ENCODE measurements at regions not wholly inside any gene's neighbourhood (a gene's known extent, or its start where the extent isn't known, plus 50 kb on each side); places are given as distances from the start of the nearest gene placed in this dataset.
"Not testable (repeated sequence)": the region's sequence is repeated elsewhere in the genome, so short reads cannot be mapped to it uniquely, and the experiment has no call there.

DNA sequence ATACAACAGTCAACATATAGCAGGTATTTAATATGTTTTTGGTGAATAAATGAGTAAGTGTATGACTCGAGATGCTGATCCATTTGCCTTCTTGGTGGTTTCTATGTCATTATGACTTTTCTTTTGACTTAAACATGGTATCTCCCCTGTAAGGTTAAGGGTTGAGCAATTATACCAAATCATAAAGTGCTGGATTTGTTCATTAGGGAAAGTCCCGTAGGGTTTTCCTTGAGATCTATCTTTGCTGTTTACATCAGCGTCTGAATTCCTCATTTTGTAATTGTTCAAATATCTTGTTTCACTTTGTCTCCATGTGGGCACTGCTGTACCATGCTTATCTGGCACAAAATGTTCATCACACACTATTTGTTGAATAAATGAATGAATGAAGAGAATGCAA lies 562.6 kb downstream of the EDEM1 start:
- DNase-seq (ENCODE audit: low read depth in 2 of 2): no peak

DNA sequence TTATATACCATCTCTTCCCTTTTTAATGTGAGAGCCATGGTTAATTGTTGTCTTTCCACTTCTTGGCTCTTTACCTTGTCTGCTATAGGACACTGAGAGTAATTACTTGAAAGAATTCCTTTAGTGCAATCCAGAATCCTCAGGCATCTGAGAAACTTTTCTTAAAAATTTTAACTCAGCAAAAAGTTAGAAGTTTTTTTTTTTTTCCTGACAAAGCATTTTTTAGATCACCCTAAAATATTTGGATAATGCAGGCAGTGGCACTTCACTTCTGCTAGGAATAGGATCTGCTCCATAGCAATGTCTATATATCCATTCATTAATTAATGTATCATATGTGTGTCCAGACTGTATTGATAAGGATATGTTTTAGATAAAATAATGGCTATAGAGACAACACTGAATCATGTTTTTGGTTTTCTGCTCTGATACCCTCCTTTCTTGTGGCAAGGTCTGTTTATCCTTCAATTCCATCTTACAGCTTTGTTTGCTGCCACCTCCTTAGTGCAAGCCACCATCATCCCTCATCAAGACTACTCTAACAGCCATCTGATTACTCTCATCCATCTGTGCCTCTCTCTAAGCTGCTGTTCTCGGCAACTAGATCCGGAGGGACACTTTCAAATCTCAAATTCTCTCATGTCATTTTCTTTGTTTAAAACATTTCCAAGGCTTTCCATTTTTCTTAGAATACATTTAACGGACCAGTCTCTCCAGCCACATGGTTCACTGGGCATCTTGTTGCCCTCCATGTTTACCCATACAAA lies 563.5 kb downstream of the EDEM1 start:
- DNase-seq (ENCODE audit: low read depth in 2 of 2): no peak

DNA sequence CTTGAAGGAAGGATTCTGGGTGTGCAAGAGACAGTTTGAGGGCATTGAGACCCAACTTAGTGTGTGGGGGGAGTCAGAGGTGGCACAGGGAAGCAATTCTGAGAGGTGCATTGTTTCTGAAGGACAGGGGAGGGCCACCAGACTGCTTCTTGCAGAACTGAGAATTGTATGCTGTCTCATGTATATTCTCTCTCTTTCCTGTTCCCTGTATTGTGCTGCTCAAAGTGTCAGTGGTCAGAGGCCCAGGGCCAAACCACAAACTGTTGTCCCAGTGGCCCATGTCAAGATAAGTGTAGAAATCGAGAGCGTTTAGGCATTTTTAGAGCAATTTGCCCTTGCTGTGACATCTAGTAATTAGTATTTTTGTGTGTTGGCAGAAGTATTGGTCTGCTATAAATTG lies 567.1 kb downstream of the EDEM1 start:
- no peak for DNase-seq (ENCODE audit: low read depth in 2 of 2)

DNA sequence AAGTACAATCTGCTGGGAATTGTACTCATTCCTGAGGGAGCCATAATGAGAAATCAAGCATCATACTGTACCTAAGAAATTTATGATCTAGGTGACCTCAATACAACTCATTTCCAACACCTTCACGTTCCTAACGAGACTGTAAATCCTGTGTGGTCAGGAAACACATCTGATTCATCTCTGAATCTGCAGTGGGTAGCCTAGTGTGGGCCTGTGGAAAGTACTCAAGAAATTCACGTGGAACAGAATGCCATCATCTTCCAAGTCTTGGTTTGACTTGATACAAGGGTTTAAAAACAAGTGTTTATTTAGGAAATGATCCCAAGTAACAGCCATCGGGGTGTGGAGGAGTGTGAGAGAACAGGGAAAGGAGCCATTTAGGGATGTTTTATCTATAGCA lies 568.9 kb downstream of the EDEM1 start:
- DNase-seq (ENCODE audit: low read depth in 2 of 2): no peak

- no peak for DNase-seq (ENCODE audit: low read depth in 2 of 2)
Measured at GRCh38 chr3:5757213-5757804, 569.8 kb downstream of the EDEM1 start.

DNA sequence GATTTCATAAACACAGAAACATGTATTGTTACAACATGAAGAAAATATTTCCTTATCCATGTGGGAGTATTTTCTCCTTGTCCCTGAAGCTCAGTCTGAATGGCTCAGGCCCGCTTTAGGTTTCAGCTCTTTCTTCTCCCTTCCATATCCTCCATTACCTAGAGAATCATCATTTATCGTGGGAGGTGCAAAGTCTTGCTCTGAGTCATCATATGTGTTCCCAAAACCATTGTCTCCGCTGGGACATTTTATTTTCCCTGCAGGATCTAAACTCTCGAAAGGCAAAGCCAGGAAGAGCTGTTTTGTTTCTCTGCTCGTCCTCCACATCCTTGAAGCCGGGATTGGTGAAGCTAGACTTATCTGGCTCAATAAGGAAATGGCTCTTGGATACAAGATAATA lies 571.2 kb downstream of the EDEM1 start:
- DNase-seq (ENCODE audit: low read depth in 2 of 2): no peak

DNA sequence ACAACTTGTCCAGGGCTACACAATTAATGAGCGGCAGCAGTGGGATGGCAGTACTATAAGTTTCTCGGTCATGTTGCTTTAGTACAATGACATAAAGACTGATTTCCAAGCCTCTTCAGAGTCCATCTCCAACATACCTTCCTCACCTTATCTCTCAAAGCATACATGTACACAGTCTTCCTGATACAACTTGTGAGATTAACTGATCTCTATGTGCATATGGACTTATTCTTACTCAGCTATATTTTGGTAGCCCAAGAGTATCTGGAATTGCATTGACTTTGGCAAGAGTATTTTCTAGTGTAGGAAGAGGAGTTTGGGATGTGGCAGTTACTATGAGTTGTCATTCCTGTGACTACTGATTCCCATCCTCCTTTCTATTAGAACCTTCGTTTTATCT lies 575.0 kb downstream of the EDEM1 start:
- no peak for DNase-seq (ENCODE audit: low read depth in 2 of 2)

- DNase-seq (ENCODE audit: low read depth in 2 of 2): no peak
Measured at GRCh38 chr3:5766848-5767247, 579.3 kb downstream of the EDEM1 start.

- no peak for DNase-seq (ENCODE audit: low read depth in 2 of 2)
Measured at GRCh38 chr3:5767304-5767703, 579.8 kb downstream of the EDEM1 start.

- DNase-seq (ENCODE audit: low read depth in 2 of 2): no peak
Measured at GRCh38 chr3:5768281-5768945, 580.9 kb downstream of the EDEM1 start.

- DNase-seq (ENCODE audit: low read depth in 2 of 2): no peak
Measured at GRCh38 chr3:5769825-5770224, 582.3 kb downstream of the EDEM1 start.

- no peak for DNase-seq (ENCODE audit: low read depth in 2 of 2)
Measured at GRCh38 chr3:5774337-5774736, 586.8 kb downstream of the EDEM1 start.

DNA sequence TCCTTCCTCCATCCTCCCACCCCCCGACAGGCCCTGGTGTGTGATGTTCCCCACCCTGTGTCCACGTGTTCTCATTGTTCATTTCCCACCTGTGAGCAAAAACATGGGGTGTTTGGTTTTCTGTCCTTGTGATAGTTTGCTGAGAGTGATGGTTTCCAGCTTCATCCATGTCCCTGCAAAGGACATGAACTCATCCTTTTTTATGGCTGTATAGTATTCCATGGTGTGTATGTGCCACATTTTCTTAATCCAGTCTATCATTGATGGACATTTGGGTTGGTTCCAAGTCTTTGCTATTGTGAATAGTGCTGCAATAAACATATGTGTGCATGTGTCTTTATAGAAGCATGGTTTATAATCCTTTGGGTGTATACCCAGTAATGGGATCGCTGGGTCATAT lies 587.6 kb downstream of the EDEM1 start:
- DNase-seq (ENCODE audit: low read depth in 2 of 2): not testable (repeated sequence)

GRCh38 chr3:5784690-5785089 lies 597.2 kb downstream of the EDEM1 start:
- no peak for DNase-seq (ENCODE audit: low read depth in 2 of 2)

GRCh38 chr3:5787861-5788488 lies 600.5 kb downstream of the EDEM1 start:
- DNase-seq (ENCODE audit: low read depth in 2 of 2): no peak

DNA sequence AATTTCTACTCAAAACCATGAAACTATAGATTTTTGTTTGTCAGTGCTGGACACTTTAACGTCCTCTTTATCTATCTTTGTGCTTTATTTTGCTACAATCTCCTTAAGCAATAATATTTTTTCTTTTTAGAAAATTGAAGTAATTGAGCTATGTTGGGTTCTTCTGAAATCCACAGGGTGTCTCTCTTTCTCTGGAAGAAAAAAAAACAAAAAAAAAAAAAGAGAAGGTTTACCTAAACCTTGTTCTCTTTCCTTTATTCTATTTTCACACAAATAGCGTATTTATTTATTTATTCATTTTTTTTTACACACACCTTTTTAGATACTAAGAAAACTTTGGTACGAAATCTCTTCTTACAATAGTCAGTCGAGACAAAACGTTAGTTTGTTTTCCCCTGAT lies 601.0 kb downstream of the EDEM1 start:
- DNase-seq (ENCODE audit: low read depth in 2 of 2): no peak

DNA sequence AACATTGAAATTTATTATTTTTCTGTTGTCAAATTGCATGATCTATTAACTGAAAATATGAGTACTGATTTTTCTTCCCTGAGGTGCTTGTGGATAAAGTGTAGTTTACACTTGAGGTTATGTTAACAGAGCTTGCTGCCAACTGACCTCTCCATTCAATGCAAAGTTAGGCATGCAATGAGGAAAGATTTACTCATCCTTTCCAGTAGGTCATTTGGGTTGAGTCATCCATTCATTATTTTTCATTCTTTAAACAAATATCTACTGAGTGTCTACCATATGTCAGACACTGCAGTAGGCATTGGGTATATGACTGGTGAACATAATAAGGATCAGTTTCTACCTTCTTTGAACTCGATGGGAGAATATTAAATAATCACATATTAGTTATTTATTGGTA lies 604.1 kb downstream of the EDEM1 start:
- DNase-seq (ENCODE audit: low read depth in 2 of 2): no peak

DNA sequence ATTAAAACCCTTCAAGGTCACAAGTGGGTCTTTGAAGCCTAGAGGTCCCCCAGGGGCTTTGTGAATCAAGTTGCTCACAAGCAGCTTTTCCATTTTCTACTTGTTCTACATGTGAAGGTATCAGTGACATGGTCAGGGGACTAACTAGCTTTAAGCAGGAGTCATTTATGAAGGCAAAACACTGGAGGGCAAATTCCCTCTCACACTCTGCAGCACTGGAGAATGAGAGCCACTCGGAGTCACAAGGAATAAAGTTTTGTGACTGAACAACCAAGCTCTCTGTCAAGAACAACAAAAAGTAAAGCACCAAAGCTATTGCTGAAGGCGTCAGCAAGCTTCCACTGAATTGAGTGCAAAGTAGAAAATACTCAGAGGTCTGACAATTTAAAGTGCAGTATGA lies 609.0 kb downstream of the EDEM1 start:
- no peak for DNase-seq (ENCODE audit: low read depth in 2 of 2)

DNA sequence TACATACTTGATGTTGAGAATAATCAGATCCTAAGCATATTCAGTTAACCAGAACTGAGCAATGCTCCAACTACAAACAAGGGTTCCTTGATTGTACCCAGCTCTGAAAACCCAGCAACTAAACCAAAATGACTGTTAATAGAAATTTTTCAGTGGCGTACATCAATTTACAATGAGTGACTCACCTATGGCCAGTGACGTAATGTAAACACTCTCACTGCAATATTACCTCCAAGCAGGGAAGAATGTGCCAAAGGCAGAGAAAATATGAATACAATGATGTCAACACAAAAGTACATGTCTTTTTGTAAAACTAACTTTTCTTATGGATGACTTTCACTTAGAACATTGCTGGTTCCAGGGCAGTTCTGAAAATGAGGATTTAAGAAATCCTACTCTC lies 611.3 kb downstream of the EDEM1 start:
- DNase-seq (ENCODE audit: low read depth in 2 of 2): no peak

DNA sequence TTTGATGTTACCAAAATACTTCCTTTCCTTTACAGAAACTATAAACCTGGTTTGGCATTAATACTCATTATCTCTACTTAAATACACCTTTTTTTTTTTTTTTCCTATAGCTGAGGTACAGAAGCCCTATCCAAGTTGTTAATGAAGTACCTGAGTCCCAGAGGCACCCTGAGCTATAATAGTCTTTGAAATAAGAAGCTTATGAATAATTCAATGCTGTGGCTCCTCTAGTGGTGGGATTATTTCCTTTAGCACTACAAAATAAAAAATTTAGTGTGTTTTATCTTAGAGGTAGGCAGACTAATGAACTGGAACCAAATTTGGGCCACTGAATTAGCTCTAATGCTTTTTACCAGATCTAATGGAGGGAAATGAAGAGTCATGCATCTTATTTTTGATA lies 611.9 kb downstream of the EDEM1 start:
- DNase-seq (ENCODE audit: low read depth in 2 of 2): no peak

DNA sequence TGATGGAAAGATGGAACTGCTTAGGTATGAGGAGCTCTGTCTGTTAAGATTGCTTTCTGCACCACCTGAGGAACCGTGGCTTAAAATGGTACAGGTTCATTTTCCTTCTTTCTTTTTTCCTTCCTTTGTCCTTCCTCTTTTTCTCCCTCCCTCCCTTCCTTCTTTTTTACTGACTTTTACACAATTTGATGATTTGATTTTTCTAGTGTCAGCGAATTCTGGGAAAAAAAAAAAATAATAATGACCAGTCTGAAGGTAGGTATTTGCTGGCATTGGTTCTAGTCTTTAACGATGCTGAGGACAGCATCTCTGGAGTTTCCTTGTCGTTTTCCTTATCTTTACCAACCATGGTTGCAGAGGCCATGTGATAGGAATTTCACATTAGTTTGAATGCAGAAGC lies 613.5 kb downstream of the EDEM1 start:
- no peak for DNase-seq (ENCODE audit: low read depth in 2 of 2)

DNA sequence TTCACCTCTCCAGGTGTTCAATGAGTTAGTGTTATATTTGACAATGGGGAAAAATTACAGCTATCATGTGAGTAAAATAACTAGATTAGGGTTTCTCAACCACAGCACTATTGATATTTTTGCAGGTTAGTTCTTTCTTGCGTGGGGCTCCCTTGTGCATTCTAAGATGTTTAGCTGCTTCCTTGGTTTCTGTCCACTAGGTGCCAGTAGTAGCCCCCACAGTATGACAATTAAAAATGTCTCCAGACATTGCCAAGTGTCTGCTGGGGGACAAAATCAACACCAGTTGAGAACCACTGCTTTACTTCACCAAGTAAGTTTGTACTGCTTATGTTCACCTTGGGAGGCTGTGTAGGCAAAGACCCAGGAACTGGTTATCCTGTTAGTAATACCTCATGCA lies 618.7 kb downstream of the EDEM1 start:
- DNase-seq (ENCODE audit: low read depth in 2 of 2): no peak

All from stimulated activated CD4-positive, alpha-beta T cell treated with anti-CD3 and anti-CD28 coated beads, Interleukin-4, amount 100 ng/mL, for 48 hours (primary cell).